GM12872 (cell line): ENCODE measurements at regions not wholly inside any gene's neighbourhood (a gene's known extent, or its start where the extent isn't known, plus 50 kb on each side); places are given as distances from the start of the nearest gene placed in this dataset.

ENCODE experiments used
- TF ChIP-seq, protein P1 (sequence below): IDR thresholded peaks from 3 replicates; pipeline ENCODE4 v1.5.1; 2011; ENCODE audit warnings: low read depth, mild to moderate bottlenecking, low read length, moderate library complexity; ENCODE audit not compliant: insufficient read depth

DNA sequence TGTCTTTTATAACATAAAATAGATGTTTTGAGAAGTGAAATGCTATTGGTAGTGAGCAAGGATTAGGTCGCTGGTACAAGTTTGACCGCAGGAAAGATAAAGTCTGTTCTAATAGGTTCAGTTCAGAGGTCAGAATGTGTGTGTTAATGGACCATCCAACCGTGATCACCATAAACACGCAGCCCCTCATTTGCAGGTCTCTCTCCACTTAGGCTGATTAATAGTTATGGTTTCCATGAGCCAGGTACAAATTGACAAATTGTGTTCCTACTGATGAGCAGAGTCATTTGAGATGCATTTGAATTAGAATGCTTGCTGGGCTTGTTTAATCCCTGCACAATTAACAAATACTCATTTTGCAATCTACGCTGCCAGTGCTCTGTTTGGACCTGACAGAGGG is 318.1 kb upstream of the GOT2 start:
- TF ChIP-seq, protein P1, sequence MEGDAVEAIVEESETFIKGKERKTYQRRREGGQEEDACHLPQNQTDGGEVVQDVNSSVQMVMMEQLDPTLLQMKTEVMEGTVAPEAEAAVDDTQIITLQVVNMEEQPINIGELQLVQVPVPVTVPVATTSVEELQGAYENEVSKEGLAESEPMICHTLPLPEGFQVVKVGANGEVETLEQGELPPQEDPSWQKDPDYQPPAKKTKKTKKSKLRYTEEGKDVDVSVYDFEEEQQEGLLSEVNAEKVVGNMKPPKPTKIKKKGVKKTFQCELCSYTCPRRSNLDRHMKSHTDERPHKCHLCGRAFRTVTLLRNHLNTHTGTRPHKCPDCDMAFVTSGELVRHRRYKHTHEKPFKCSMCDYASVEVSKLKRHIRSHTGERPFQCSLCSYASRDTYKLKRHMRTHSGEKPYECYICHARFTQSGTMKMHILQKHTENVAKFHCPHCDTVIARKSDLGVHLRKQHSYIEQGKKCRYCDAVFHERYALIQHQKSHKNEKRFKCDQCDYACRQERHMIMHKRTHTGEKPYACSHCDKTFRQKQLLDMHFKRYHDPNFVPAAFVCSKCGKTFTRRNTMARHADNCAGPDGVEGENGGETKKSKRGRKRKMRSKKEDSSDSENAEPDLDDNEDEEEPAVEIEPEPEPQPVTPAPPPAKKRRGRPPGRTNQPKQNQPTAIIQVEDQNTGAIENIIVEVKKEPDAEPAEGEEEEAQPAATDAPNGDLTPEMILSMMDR, result no peak

GRCh38 chr16:59048876-59049275 is 314.8 kb upstream of the GOT2 start:
- TF ChIP-seq, protein P1, result no peak

GRCh38 chr16:59047114-59047513 is 313.0 kb upstream of the GOT2 start:
- TF ChIP-seq, protein P1, result no peak

GRCh38 chr16:59046335-59046734 is 312.2 kb upstream of the GOT2 start:
- TF ChIP-seq, protein P1, result no peak

GRCh38 chr16:59045501-59045900 is 311.4 kb upstream of the GOT2 start:
- TF ChIP-seq, protein P1, result no peak

DNA sequence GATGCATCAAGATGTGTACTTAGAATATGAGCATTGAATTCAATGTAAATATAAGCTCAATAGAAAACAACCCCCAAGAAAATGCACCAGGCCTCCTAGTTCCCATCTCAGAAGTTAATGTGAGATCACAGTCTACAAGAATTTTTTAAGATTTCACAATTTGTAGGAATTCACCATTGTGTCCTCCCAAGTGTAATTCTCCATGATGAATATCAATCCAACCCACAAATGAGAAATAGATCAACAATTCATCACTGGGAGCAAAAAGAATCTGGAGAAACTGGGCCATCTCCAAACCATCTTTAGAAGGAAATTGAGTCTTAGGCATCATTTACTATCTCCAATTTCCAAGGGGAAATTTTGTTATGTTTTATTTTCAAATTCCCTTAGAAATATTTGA is 310.5 kb upstream of the GOT2 start:
- TF ChIP-seq, protein P1, result no peak

DNA sequence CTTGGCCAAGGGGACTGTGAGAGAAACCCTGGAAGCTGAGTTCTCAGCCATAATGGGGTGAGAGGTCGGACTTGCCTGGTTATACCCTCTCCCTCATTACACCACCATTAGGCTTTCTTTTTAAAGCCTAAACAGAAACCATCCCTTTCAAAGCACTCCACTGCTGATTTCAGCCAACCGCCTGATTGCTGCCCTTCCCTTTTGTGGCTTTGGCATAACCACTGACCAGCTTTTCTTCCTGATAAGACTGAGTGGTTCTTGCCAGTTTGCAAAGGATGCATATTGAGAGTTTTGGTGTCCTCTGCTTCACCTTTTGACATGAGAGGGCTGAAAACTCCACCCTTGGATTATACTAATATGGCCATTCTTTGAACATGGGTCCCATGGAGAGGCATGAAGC is 308.2 kb upstream of the GOT2 start:
- TF ChIP-seq, protein P1, result no peak
